ENCODE measurements at regions not wholly inside any gene's neighbourhood (a gene's known extent, or its start where the extent isn't known, plus 50 kb on each side); places are given as distances from the start of the nearest gene placed in this dataset.
"Not testable (repeated sequence)": the region's sequence is repeated elsewhere in the genome, so short reads cannot be mapped to it uniquely, and the experiment has no call there.

- DNase-seq, result no peak
These were observed 676.0 kb downstream of the EPHA3 start for GRCh38 chr3:89783341-89783927.

GRCh38 chr3:89787485-89787884 lies 680.1 kb downstream of the EPHA3 start:
- DNase-seq, result no peak

GRCh38 chr3:89787979-89788378 lies 680.6 kb downstream of the EPHA3 start:
- DNase-seq, result no peak

GRCh38 chr3:89795506-89795905 lies 688.1 kb downstream of the EPHA3 start:
- DNase-seq, result no peak

GRCh38 chr3:89802881-89803280 lies 695.5 kb downstream of the EPHA3 start:
- DNase-seq, result no peak

GRCh38 chr3:89803711-89804110 lies 696.3 kb downstream of the EPHA3 start:
- no peak for DNase-seq

GRCh38 chr3:89806166-89806565 lies 698.7 kb downstream of the EPHA3 start:
- DNase-seq, result no peak

- no peak for DNase-seq
These were observed 701.3 kb downstream of the EPHA3 start for GRCh38 chr3:89808680-89809197.

GRCh38 chr3:89813500-89813899 lies 706.1 kb downstream of the EPHA3 start:
- no peak for DNase-seq

- DNase-seq, result no peak
These were observed 733.6 kb downstream of the EPHA3 start for GRCh38 chr3:89841041-89841440.

- DNase-seq, result no peak
These were observed 737.6 kb downstream of the EPHA3 start for GRCh38 chr3:89845053-89845452.

GRCh38 chr3:89847955-89848354 lies 740.5 kb downstream of the EPHA3 start:
- no peak for DNase-seq

GRCh38 chr3:89851974-89852621 lies 744.7 kb downstream of the EPHA3 start:
- DNase-seq, result no peak

GRCh38 chr3:89859757-89860156 lies 752.3 kb downstream of the EPHA3 start:
- no peak for DNase-seq

- no peak for DNase-seq
These were observed 759.9 kb downstream of the EPHA3 start for GRCh38 chr3:89867286-89867685.

GRCh38 chr3:89876116-89876515 lies 768.7 kb downstream of the EPHA3 start:
- no peak for DNase-seq

- DNase-seq, result no peak
These were observed 769.8 kb downstream of the EPHA3 start for GRCh38 chr3:89877230-89877629.

- DNase-seq, result no peak
These were observed 782.0 kb downstream of the EPHA3 start for GRCh38 chr3:89889386-89889785.

GRCh38 chr3:89908711-89909213 lies 801.3 kb downstream of the EPHA3 start:
- DNase-seq, result no peak

GRCh38 chr3:89912031-89912430 lies 804.6 kb downstream of the EPHA3 start:
- no peak for DNase-seq

GRCh38 chr3:89923921-89924610 lies 816.6 kb downstream of the EPHA3 start:
- DNase-seq, result no peak

- DNase-seq, result no peak
These were observed 818.6 kb downstream of the EPHA3 start for GRCh38 chr3:89925976-89926375.

- DNase-seq, result no peak
These were observed 825.5 kb downstream of the EPHA3 start for GRCh38 chr3:89932882-89933281.

GRCh38 chr3:89944461-89944860 lies 837.0 kb downstream of the EPHA3 start:
- DNase-seq, result not testable (repeated sequence)

Data from inflammatory macrophage (primary cell).